NCI-H524 treated with DMSO at 0.1 percent for 48 hours (cell line): ENCODE measurements at regions not wholly inside any gene's neighbourhood (a gene's known extent, or its start where the extent isn't known, plus 50 kb on each side); places are given as distances from the start of the nearest gene placed in this dataset.

Source experiments
- DNase-seq: peaks from one replicate; lab custom pipeline; 2025; lab: John Stamatoyannopoulos, UW

GRCh38 chr2:60295636-60295962, 257.9 kb downstream of the BCL11A start:
- DNase-seq, result no peak

- no peak for DNase-seq
Measured at GRCh38 chr2:60294901-60295635, 258.4 kb downstream of the BCL11A start.

GRCh38 chr2:60292242-60292641, 261.2 kb downstream of the BCL11A start:
- no peak for DNase-seq

- DNase-seq, result no peak
Measured at GRCh38 chr2:60290509-60290908, 262.9 kb downstream of the BCL11A start.

- DNase-seq, result no peak
Measured at GRCh38 chr2:60285626-60286316, 267.7 kb downstream of the BCL11A start.

GRCh38 chr2:60283626-60284025, 269.8 kb downstream of the BCL11A start:
- DNase-seq, result no peak

- DNase-seq, result no peak
Measured at GRCh38 chr2:60282886-60283285, 270.6 kb downstream of the BCL11A start.

- DNase-seq, result no peak
Measured at GRCh38 chr2:60281730-60282129, 271.7 kb downstream of the BCL11A start.

- no peak for DNase-seq
Measured at GRCh38 chr2:60280238-60280637, 273.2 kb downstream of the BCL11A start.

- DNase-seq, result no peak
Measured at GRCh38 chr2:60278906-60279305, 274.5 kb downstream of the BCL11A start.

GRCh38 chr2:60275958-60276357, 277.5 kb downstream of the BCL11A start:
- DNase-seq, result no peak

- DNase-seq, result no peak
Measured at GRCh38 chr2:60273836-60274235, 279.6 kb downstream of the BCL11A start.

- no peak for DNase-seq
Measured at GRCh38 chr2:60271713-60272112, 281.7 kb downstream of the BCL11A start.

GRCh38 chr2:60271131-60271530, 282.3 kb downstream of the BCL11A start:
- no peak for DNase-seq

- no peak for DNase-seq
Measured at GRCh38 chr2:60268661-60269060, 284.8 kb downstream of the BCL11A start.

GRCh38 chr2:60268032-60268431, 285.4 kb downstream of the BCL11A start:
- DNase-seq, result no peak

- DNase-seq, result no peak
Measured at GRCh38 chr2:60267122-60267521, 286.3 kb downstream of the BCL11A start.

GRCh38 chr2:60262178-60262577, 291.3 kb downstream of the BCL11A start:
- peak; percentile 20 for DNase-seq

GRCh38 chr2:60260639-60261296, 292.7 kb downstream of the BCL11A start:
- no peak for DNase-seq

GRCh38 chr2:60259781-60260180, 293.7 kb downstream of the BCL11A start:
- DNase-seq, result no peak

- no peak for DNase-seq
Measured at GRCh38 chr2:60252581-60253150, 300.8 kb downstream of the BCL11A start.

GRCh38 chr2:60251247-60251646, 302.2 kb downstream of the BCL11A start:
- no peak for DNase-seq

GRCh38 chr2:60249879-60250278, 303.6 kb downstream of the BCL11A start:
- no peak for DNase-seq
